LNCaP clone FGC (cell line): ENCODE measurements at regions not wholly inside any gene's neighbourhood (a gene's known extent, or its start where the extent isn't known, plus 50 kb on each side); places are given as distances from the start of the nearest gene placed in this dataset.

Experiments used
- DNase-seq: peaks from one replicate; pipeline ENCODE4 v3.0.0-alpha.2; 2011; ENCODE audit warnings: low read depth
- H3K4me3 ChIP-seq: 2 replicates; pipeline ENCODE4 v1.5.1; 2011; ENCODE audit warnings: mild to moderate bottlenecking, low read depth, low read length, control low read depth
- CTCF ChIP-seq: IDR thresholded peaks from 2 replicates; pipeline ENCODE4 v1.5.1; 2012; ENCODE audit warnings: mild to moderate bottlenecking; ENCODE audit not compliant: control insufficient read depth, insufficient read depth; ENCODE audit errors: extremely low read depth

GRCh38 chr11:10990637-10991193 lies 132.9 kb upstream of the ZBED5 start:
- no peak overlapping the region for H3K4me3 ChIP-seq
- TF ChIP-seq CTCF, result no peak
- DNase-seq, result no peak

GRCh38 chr11:10990160-10990559 lies 132.3 kb upstream of the ZBED5 start:
- DNase-seq, result no peak
- TF ChIP-seq CTCF, result no peak
- no peak overlapping the region for H3K4me3 ChIP-seq

GRCh38 chr11:10986006-10986405 lies 128.2 kb upstream of the ZBED5 start:
- no peak for DNase-seq
- H3K4me3 ChIP-seq, result no peak overlapping the region
- TF ChIP-seq CTCF, result no peak

GRCh38 chr11:10984742-10985141 lies 126.9 kb upstream of the ZBED5 start:
- no peak for DNase-seq
- H3K4me3 ChIP-seq, result no peak overlapping the region
- TF ChIP-seq CTCF, result no peak

GRCh38 chr11:10984250-10984649 lies 126.4 kb upstream of the ZBED5 start:
- TF ChIP-seq CTCF, result no peak
- no peak for DNase-seq

GRCh38 chr11:10982704-10983510 lies 125.1 kb upstream of the ZBED5 start:
- H3K4me3 ChIP-seq, result no peak overlapping the region
- no peak for TF ChIP-seq CTCF
- DNase-seq, result no peak

More at GRCh38 chr11:10984250-10984649, 126.4 kb upstream of the ZBED5 start:
- no peak overlapping the region for H3K4me3 ChIP-seq
